SK-N-SH treated with all-trans-retinoic acid at 6 μM for 48 hours (cell line): ENCODE measurements at regions not wholly inside any gene's neighbourhood (a gene's known extent, or its start where the extent isn't known, plus 50 kb on each side); places are given as distances from the start of the nearest gene placed in this dataset.

Experiments used
- ATAC-seq: fragments of 200-7000 bp; cut with Tn5 transposase; 3 replicates; pipeline ENCODE4 v1.9.1; 2020; ENCODE audit warnings: mild to moderate bottlenecking, moderate library complexity
- ARNTL ChIP-seq: fragments of 450-650 bp; formaldehyde crosslinking; IDR thresholded peaks from 2 replicates; pipeline ENCODE4 v1.5.0; 2020; ENCODE audit warnings: low read depth, mild to moderate bottlenecking, moderate library complexity, borderline replicate concordance
- BACH2 ChIP-seq: fragments of 250-450 bp; sonication (Bioruptor Pico); IDR thresholded peaks from 2 replicates; pipeline ENCODE4 v1.9.0; 2021; ENCODE audit warnings: mild to moderate bottlenecking, borderline replicate concordance
- CSDC2 ChIP-seq: fragments of 250-450 bp; sonication (Bioruptor Pico); IDR thresholded peaks from 2 replicates; pipeline ENCODE4 v1.5.0; 2020; ENCODE audit warnings: mild to moderate bottlenecking, moderate library complexity
- ESRRG ChIP-seq: fragments of 250-450 bp; sonication (Bioruptor Pico); IDR thresholded peaks from 2 replicates; pipeline ENCODE4 v1.6.1; 2021; ENCODE audit warnings: mild to moderate bottlenecking
- GLIS3 ChIP-seq: fragments of 250-450 bp; sonication (Bioruptor Pico); IDR thresholded peaks from 2 replicates; pipeline ENCODE4 v1.5.0; 2020; ENCODE audit warnings: mild to moderate bottlenecking, moderate library complexity
- ISL1 ChIP-seq: fragments of 250-450 bp; sonication (Bioruptor Pico); IDR thresholded peaks from 2 replicates; pipeline ENCODE4 v2.1.2; 2022; ENCODE audit warnings: mild to moderate bottlenecking, moderate library complexity
- PATZ1 ChIP-seq: fragments of 250-450 bp; sonication (Bioruptor Pico); IDR thresholded peaks from 2 replicates; pipeline ENCODE4 v1.8.0; 2020; ENCODE audit warnings: mild to moderate bottlenecking, moderate library complexity, borderline replicate concordance
- PPARA ChIP-seq: fragments of 250-450 bp; sonication (Bioruptor Pico); IDR thresholded peaks from 2 replicates; pipeline ENCODE4 v1.5.0; 2020; ENCODE audit warnings: mild to moderate bottlenecking, borderline replicate concordance
- RARB ChIP-seq: fragments of 250-450 bp; sonication (Bioruptor Pico); IDR thresholded peaks from 2 replicates; pipeline ENCODE4 v1.8.0; 2021; ENCODE audit warnings: mild to moderate bottlenecking, moderate library complexity
- TOX ChIP-seq: fragments of 250-450 bp; sonication (Bioruptor Pico); IDR thresholded peaks from 2 replicates; pipeline ENCODE4 v1.8.0; 2021; ENCODE audit warnings: mild to moderate bottlenecking, moderate library complexity, borderline replicate concordance
- ZFP30 ChIP-seq: fragments of 450-650 bp; formaldehyde crosslinking; IDR thresholded peaks from 2 replicates; pipeline ENCODE4 v1.5.0; 2022; ENCODE audit warnings: mild to moderate bottlenecking, moderate library complexity
- ZNF70 ChIP-seq: fragments of 450-650 bp; formaldehyde crosslinking; IDR thresholded peaks from 2 replicates; pipeline ENCODE4 v1.5.0; 2020; ENCODE audit warnings: mild to moderate bottlenecking, moderate library complexity
- TF ChIP-seq, protein P1 (sequence below): fragments of 250-450 bp; sonication (Bioruptor Pico); IDR thresholded peaks from 2 replicates; pipeline ENCODE4 v1.5.0; 2020; ENCODE audit warnings: mild to moderate bottlenecking, moderate library complexity
- TF ChIP-seq, protein P2 (sequence below): fragments of 250-450 bp; sonication (Bioruptor Pico); IDR thresholded peaks from 2 replicates; pipeline ENCODE4 v1.8.0; 2021; ENCODE audit warnings: low read depth, mild to moderate bottlenecking, moderate library complexity, borderline replicate concordance

- TF ChIP-seq, protein P1, sequence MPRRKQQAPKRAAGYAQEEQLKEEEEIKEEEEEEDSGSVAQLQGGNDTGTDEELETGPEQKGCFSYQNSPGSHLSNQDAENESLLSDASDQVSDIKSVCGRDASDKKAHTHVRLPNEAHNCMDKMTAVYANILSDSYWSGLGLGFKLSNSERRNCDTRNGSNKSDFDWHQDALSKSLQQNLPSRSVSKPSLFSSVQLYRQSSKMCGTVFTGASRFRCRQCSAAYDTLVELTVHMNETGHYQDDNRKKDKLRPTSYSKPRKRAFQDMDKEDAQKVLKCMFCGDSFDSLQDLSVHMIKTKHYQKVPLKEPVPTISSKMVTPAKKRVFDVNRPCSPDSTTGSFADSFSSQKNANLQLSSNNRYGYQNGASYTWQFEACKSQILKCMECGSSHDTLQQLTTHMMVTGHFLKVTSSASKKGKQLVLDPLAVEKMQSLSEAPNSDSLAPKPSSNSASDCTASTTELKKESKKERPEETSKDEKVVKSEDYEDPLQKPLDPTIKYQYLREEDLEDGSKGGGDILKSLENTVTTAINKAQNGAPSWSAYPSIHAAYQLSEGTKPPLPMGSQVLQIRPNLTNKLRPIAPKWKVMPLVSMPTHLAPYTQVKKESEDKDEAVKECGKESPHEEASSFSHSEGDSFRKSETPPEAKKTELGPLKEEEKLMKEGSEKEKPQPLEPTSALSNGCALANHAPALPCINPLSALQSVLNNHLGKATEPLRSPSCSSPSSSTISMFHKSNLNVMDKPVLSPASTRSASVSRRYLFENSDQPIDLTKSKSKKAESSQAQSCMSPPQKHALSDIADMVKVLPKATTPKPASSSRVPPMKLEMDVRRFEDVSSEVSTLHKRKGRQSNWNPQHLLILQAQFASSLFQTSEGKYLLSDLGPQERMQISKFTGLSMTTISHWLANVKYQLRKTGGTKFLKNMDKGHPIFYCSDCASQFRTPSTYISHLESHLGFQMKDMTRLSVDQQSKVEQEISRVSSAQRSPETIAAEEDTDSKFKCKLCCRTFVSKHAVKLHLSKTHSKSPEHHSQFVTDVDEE (CRISPR knock-in tag): no peak
- TF ChIP-seq TOX (CRISPR knock-in tag) (no peak), CSDC2 (no peak), ZNF70 (CRISPR knock-in tag) (no peak), PPARA (CRISPR knock-in tag) (no peak), ESRRG (CRISPR knock-in tag) (no peak), GLIS3 (CRISPR knock-in tag) (no peak), BACH2 (no peak), ARNTL (CRISPR knock-in tag) (no peak), RARB (CRISPR knock-in tag) (no peak)
- ATAC-seq: no peak
Measured at GRCh38 chr11:92917927-92918326, 51.5 kb upstream of the MTNR1B start.

GRCh38 chr11:92919048-92919447, 50.4 kb upstream of the MTNR1B start:
- no peak for TF ChIP-seq ISL1 (CRISPR knock-in tag)
- no peak for TF ChIP-seq PATZ1 (CRISPR knock-in tag)
- TF ChIP-seq ZFP30: no peak
- TF ChIP-seq, protein P2, sequence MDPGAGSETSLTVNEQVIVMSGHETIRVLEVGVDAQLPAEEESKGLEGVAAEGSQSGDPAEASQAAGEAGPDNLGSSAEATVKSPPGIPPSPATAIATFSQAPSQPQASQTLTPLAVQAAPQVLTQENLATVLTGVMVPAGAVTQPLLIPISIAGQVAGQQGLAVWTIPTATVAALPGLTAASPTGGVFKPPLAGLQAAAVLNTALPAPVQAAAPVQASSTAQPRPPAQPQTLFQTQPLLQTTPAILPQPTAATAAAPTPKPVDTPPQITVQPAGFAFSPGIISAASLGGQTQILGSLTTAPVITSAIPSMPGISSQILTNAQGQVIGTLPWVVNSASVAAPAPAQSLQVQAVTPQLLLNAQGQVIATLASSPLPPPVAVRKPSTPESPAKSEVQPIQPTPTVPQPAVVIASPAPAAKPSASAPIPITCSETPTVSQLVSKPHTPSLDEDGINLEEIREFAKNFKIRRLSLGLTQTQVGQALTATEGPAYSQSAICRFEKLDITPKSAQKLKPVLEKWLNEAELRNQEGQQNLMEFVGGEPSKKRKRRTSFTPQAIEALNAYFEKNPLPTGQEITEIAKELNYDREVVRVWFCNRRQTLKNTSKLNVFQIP (CRISPR knock-in tag): no peak
- no peak for TF ChIP-seq CSDC2
- TF ChIP-seq, protein P1 (CRISPR knock-in tag): no peak
- no peak for ATAC-seq
